ENCODE measurements at regions not wholly inside any gene's neighbourhood (a gene's known extent, or its start where the extent isn't known, plus 50 kb on each side); places are given as distances from the start of the nearest gene placed in this dataset.

DNA sequence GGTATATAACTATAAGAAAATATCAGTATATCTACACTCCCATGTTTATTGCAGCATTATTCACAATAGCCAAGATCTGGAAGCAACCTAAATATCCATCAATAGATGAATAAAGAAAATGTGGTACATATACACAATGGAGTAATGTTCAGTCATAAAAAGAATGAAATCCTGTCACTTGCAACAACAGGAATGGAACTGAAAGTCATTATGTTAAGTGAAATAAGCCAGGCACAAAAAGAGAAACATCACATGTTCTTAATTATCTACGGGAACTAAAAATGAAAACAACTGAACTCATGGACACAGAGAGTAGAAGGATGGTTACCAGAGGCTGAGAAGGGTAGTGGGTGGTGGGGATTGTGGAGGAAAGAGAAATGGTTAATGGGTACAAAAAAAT, 665.2 kb downstream of the TBC1D4 start:
- no peak for TF ChIP-seq EZH2phosphoT487 (IDR thresholded peaks at IDR 0.05; ENCODE audit: low read length)
- no peak for TF ChIP-seq EZH2 (optimal IDR thresholded peaks at IDR 0.05; ENCODE audit: low read depth, low read length)
- TF ChIP-seq, protein P1, sequence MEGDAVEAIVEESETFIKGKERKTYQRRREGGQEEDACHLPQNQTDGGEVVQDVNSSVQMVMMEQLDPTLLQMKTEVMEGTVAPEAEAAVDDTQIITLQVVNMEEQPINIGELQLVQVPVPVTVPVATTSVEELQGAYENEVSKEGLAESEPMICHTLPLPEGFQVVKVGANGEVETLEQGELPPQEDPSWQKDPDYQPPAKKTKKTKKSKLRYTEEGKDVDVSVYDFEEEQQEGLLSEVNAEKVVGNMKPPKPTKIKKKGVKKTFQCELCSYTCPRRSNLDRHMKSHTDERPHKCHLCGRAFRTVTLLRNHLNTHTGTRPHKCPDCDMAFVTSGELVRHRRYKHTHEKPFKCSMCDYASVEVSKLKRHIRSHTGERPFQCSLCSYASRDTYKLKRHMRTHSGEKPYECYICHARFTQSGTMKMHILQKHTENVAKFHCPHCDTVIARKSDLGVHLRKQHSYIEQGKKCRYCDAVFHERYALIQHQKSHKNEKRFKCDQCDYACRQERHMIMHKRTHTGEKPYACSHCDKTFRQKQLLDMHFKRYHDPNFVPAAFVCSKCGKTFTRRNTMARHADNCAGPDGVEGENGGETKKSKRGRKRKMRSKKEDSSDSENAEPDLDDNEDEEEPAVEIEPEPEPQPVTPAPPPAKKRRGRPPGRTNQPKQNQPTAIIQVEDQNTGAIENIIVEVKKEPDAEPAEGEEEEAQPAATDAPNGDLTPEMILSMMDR (IDR thresholded peaks at IDR 0.05; ENCODE audit: low read length), result no peak

DNA sequence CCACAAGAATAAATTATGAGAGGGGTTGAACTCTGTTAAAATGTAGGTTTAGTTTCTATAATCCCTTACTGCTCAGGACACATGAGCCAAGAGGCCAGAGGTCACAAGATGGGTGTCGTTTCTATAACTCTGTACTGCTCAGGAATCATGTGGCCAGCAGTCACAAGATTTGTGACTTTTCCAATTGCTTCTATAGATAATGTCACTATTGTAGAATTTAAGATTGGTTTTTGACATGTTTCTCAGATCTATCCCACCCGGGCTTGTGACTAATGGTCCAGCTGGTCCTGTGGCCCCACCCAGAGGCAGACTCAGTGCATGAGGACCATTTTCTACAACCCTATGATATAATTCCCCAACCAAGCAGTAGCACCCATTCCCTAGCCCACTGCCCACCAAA, 662.0 kb upstream of the KLF12 start:
- Histone ChIP-seq H3K79me2 (ENCODE audit: low read length) (no peaks in the 10 kb centered on the region), H3K4me2 (ENCODE audit: low read depth, low read length) (no peak overlapping the region), H3K9me2 (replicated peaks; ENCODE audit: insufficient read depth, low read length) (no peaks in the 10 kb centered on the region), H4K20me1 (ENCODE audit: insufficient read depth, low read length) (no peaks in the 10 kb centered on the region), H3F3A (ENCODE audit: insufficient read depth, low read length) (no peaks in the 10 kb centered on the region), H3K4me1 (ENCODE audit: low read length) (no peaks in the 10 kb centered on the region), H3K9ac (ENCODE audit: low read length) (no peak overlapping the region), H2AFZ (ENCODE audit: low read length) (no peak overlapping the region), H3K27ac (ENCODE audit: low read length) (no peak overlapping the region), H3K27me3 (replicated peaks; ENCODE audit: insufficient read depth, low read length) (no peaks in the 10 kb centered on the region), H3K36me3 (replicated peaks; ENCODE audit: insufficient read depth, low read length) (no peaks in the 10 kb centered on the region), H3K9me3 (replicated peaks; ENCODE audit: insufficient read depth, low read length) (no peaks in the 10 kb centered on the region), H3K4me3 (ENCODE audit: low read length) (no peak overlapping the region)
- DNase-seq, result no peak
- TF ChIP-seq, protein P1 (IDR thresholded peaks at IDR 0.05; ENCODE audit: low read length), result no peak
- no peak for TF ChIP-seq EZH2phosphoT487 (IDR thresholded peaks at IDR 0.05; ENCODE audit: low read length)

More for the DNA sequence above, 665.2 kb downstream of the TBC1D4 start:
- Histone ChIP-seq H3K27me3 (replicated peaks; ENCODE audit: insufficient read depth, low read length) (no peaks in the 10 kb centered on the region), H3K4me3 (ENCODE audit: low read length) (no peak overlapping the region), H3K79me2 (ENCODE audit: low read length) (no peaks in the 10 kb centered on the region), H3K9me3 (replicated peaks; ENCODE audit: insufficient read depth, low read length) (no peaks in the 10 kb centered on the region), H3K4me1 (ENCODE audit: low read length) (no peaks in the 10 kb centered on the region), H3K36me3 (replicated peaks; ENCODE audit: insufficient read depth, low read length) (no peaks in the 10 kb centered on the region), H2AFZ (ENCODE audit: low read length) (no peak overlapping the region), H4K20me1 (ENCODE audit: insufficient read depth, low read length) (no peaks in the 10 kb centered on the region), H3K9ac (ENCODE audit: low read length) (no peak overlapping the region), H3K27ac (ENCODE audit: low read length) (no peak overlapping the region), H3K9me2 (replicated peaks; ENCODE audit: insufficient read depth, low read length) (no peaks in the 10 kb centered on the region), H3F3A (ENCODE audit: insufficient read depth, low read length) (no peaks in the 10 kb centered on the region), H3K4me2 (ENCODE audit: low read depth, low read length) (no peak overlapping the region)
- DNase-seq, result no peak

DNA sequence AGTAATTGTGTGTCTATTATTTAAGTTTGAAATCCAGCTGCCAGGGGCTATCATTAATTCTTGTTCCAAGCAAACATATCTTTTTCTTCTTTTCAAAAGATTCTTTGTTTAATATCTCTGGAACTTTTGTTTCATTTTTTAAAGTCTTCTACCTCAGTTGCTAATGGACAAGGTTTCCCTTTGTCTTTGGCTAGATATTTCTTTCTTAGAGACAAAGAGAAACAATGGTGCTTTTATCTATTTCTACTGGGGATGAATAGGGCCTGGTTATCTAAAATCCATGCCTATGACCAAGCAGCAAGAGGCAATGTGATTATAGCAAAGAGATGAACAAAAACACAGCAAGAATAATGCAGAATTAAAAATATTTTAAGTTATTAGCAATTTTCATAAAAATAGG, 661.3 kb upstream of the KLF12 start:
- H3K36me3 ChIP-seq (replicated peaks; ENCODE audit: insufficient read depth, low read length), result no peaks in the 10 kb centered on the region
- no peak overlapping the region for H3K9ac ChIP-seq (ENCODE audit: low read length)
- no peak overlapping the region for H3K4me3 ChIP-seq (ENCODE audit: low read length)
- no peak for TF ChIP-seq EZH2phosphoT487 (IDR thresholded peaks at IDR 0.05; ENCODE audit: low read length)
- no peak for TF ChIP-seq EZH2 (optimal IDR thresholded peaks at IDR 0.05; ENCODE audit: low read depth, low read length)
- TF ChIP-seq, protein P1 (IDR thresholded peaks at IDR 0.05; ENCODE audit: low read length), result no peak
- H3K79me2 ChIP-seq (ENCODE audit: low read length), result no peaks in the 10 kb centered on the region
- no peak overlapping the region for H3K4me2 ChIP-seq (ENCODE audit: low read depth, low read length)
- no peaks in the 10 kb centered on the region for H3F3A ChIP-seq (ENCODE audit: insufficient read depth, low read length)
- DNase-seq, result no peak
- no peaks in the 10 kb centered on the region for H3K9me3 ChIP-seq (replicated peaks; ENCODE audit: insufficient read depth, low read length)
- no peak overlapping the region for H3K27ac ChIP-seq (ENCODE audit: low read length)
- H3K4me1 ChIP-seq (ENCODE audit: low read length), result no peaks in the 10 kb centered on the region
- H4K20me1 ChIP-seq (ENCODE audit: insufficient read depth, low read length), result no peaks in the 10 kb centered on the region
- H3K9me2 ChIP-seq (replicated peaks; ENCODE audit: insufficient read depth, low read length), result no peaks in the 10 kb centered on the region
- no peak overlapping the region for H2AFZ ChIP-seq (ENCODE audit: low read length)
- no peaks in the 10 kb centered on the region for H3K27me3 ChIP-seq (replicated peaks; ENCODE audit: insufficient read depth, low read length)
